HCT116 (cell line): ENCODE measurements at regions not wholly inside any gene's neighbourhood (a gene's known extent, or its start where the extent isn't known, plus 50 kb on each side); places are given as distances from the start of the nearest gene placed in this dataset.
A peak's percentile ranks its signal among the peaks of the same experiment; 100 is the strongest.

Experiments
- ATAC-seq: fragments of 200-7000 bp; cut with Tn5 transposase; 2 replicates; pipeline ENCODE4 v1.9.1; 2020; ENCODE audit warnings: mild to moderate bottlenecking, moderate library complexity
- BruUV-seq: library from RNA; stranded (reverse); fragments of 400-500 nt; replicated peaks from 2 replicates; lab custom pipeline; 2021; lab: Mats Ljungman, UMichigan
- CTCF ChIA-PET: fragments of 300-600 bp; sonication (Branson Sonifier 250); formaldehyde crosslinking; loops from one replicate; lab custom pipeline; 2021; ENCODE audit warnings: antibody characterized with exemption; lab: Charles Lee
- POLR2A ChIA-PET: fragments of 300-600, 350-600 bp; sonication (Branson Sonifier 250); formaldehyde crosslinking; loops from one replicate; lab custom pipeline; 2021; ENCODE audit warnings: antibody characterized with exemption; lab: Charles Lee
- RAD21 ChIA-PET, 2 experiments: fragments of 300-600 bp; sonication (Branson Sonifier 250); formaldehyde crosslinking; loops; one replicate each; lab custom pipeline; 2023; ENCODE audit warnings: low total read pairs in 2 of 2; ENCODE audit not compliant: uncharacterized antibody in 2 of 2, unreplicated experiment in 2 of 2, low non-redundant PET in 1 of 2; lab: Charles Lee
- DNase-seq: peaks from one replicate; pipeline ENCODE4 v3.0.0-alpha.2; 2010; ENCODE audit warnings: low read depth, low spot score
- H2AFZ ChIP-seq: fragments of 200-600 bp; shearing (Covaris generic), sonication (generic); 2 replicates; pipeline ENCODE4 v1.6.1; 2017; ENCODE audit warnings: low read depth, mixed run types, mixed read lengths, antibody characterized with exemption, low read length; ENCODE audit not compliant: poor library complexity, severe bottlenecking
- H3K27ac ChIP-seq: 2 replicates; pipeline ENCODE4 v1.5.1; 2012; ENCODE audit warnings: low read depth, low read length
- H3K27me3 ChIP-seq: fragments of 200-600 bp; sonication (generic); 2 replicates; pipeline ENCODE4 v1.6.1; 2016; ENCODE audit warnings: mixed run types, low read length, mixed read lengths; ENCODE audit not compliant: insufficient read depth
- H3K36me3 ChIP-seq, 2 experiments: fragments of 200-500 bp in 1 of 2; fragments of 200-600 bp in 1 of 2; sonication (Bioruptor generic) in 1 of 2; sonication (generic) in 1 of 2; 2 replicates each; pipeline versions ENCODE4 v1.5.1 to v1.6.1; 2014 to 2016; ENCODE audit warnings: low read length in 2 of 2, inconsistent platforms in 1 of 2, mixed read lengths in 1 of 2, mixed run types in 1 of 2; ENCODE audit not compliant: insufficient read depth in 2 of 2, control insufficient read depth in 1 of 2
- H3K4me1 ChIP-seq, 2 experiments: fragments of 200-600 bp in 1 of 2; sonication (generic) in 1 of 2; 2 replicates each; pipeline versions ENCODE4 v1.5.1 to v1.6.1; 2012 to 2017; ENCODE audit warnings: low read length in 2 of 2, inconsistent platforms in 1 of 2, mild to moderate bottlenecking in 1 of 2, mixed read lengths in 1 of 2, mixed run types in 1 of 2, moderate library complexity in 1 of 2; ENCODE audit not compliant: insufficient read depth in 2 of 2, control insufficient read depth in 1 of 2
- H3K4me2 ChIP-seq: fragments of 200-600 bp; sonication (generic); 2 replicates; pipeline ENCODE4 v1.6.1; 2017; ENCODE audit warnings: mixed run types, low read length, mixed read lengths
- H3K4me3 ChIP-seq, 2 experiments: fragments of 200-600 bp in 1 of 2; sonication (generic) in 1 of 2; replicated peaks in 1 of 2; 2 replicates each; pipeline ENCODE4 v1.5.1; 2011 to 2016; ENCODE audit warnings: low read length in 2 of 2, control low read depth in 1 of 2, low read depth in 1 of 2, mild to moderate bottlenecking in 1 of 2, mixed read lengths in 1 of 2, mixed run types in 1 of 2
- H3K79me2 ChIP-seq: fragments of 200-600 bp; sonication (generic); 2 replicates; pipeline ENCODE4 v1.6.1; 2017; ENCODE audit warnings: mild to moderate bottlenecking, mixed run types, low read length, moderate library complexity, mixed read lengths; ENCODE audit not compliant: insufficient read depth
- H3K9ac ChIP-seq: fragments of 200-600 bp; sonication (generic); 2 replicates; pipeline ENCODE4 v1.6.1; 2016; ENCODE audit warnings: low read length, mixed read lengths
- H3K9me2 ChIP-seq: fragments of 200-600 bp; sonication (generic), shearing (Covaris generic); 2 replicates; pipeline ENCODE4 v1.6.1; 2017; ENCODE audit warnings: mixed run types, mild to moderate bottlenecking, moderate library complexity; ENCODE audit not compliant: insufficient read depth
- H3K9me3 ChIP-seq, 2 experiments: fragments of 200-500 bp in 1 of 2; fragments of 200-600 bp in 1 of 2; sonication (Bioruptor generic) in 1 of 2; sonication (generic) in 1 of 2; 2 replicates each; pipeline ENCODE4 v1.6.1; 2014 to 2017; ENCODE audit warnings: low read length in 2 of 2, mixed read lengths in 2 of 2, inconsistent platforms in 1 of 2, low read depth in 1 of 2, mild to moderate bottlenecking in 1 of 2, mixed run types in 1 of 2, moderate library complexity in 1 of 2; ENCODE audit not compliant: control insufficient read depth in 1 of 2, insufficient read depth in 1 of 2
- H4K20me1 ChIP-seq: fragments of 200-600 bp; sonication (generic), shearing (Covaris generic); 2 replicates; pipeline ENCODE4 v1.6.1; 2017; ENCODE audit warnings: mixed run types, mild to moderate bottlenecking, moderate library complexity; ENCODE audit not compliant: insufficient read depth
- CBX3 ChIP-seq: IDR thresholded peaks from 2 replicates; pipeline ENCODE4 v1.6.1; 2012; ENCODE audit warnings: low read depth
- CEBPB ChIP-seq: IDR thresholded peaks from 2 replicates; pipeline ENCODE4 v1.6.1; 2012; ENCODE audit warnings: low read depth
- EGR1 ChIP-seq: IDR thresholded peaks from 2 replicates; pipeline ENCODE4 v1.6.1; 2012; ENCODE audit warnings: low read depth
- ELF1 ChIP-seq: IDR thresholded peaks from 2 replicates; pipeline ENCODE4 v1.6.1; 2012; ENCODE audit warnings: low read depth, borderline replicate concordance
- EZH2 ChIP-seq: fragments of 200-600 bp; sonication (generic); IDR thresholded peaks from 2 replicates; pipeline ENCODE4 v1.6.1; 2017; ENCODE audit warnings: antibody characterized with exemption, mixed run types
- EZH2phosphoT487 ChIP-seq: fragments of 200-600 bp; IDR thresholded peaks from 2 replicates; pipeline ENCODE4 v1.6.1; 2018; ENCODE audit warnings: antibody characterized with exemption, borderline replicate concordance
- FOSL1 ChIP-seq: IDR thresholded peaks from 2 replicates; pipeline ENCODE4 v1.6.1; 2012; ENCODE audit warnings: low read depth
- JUND ChIP-seq: IDR thresholded peaks from 2 replicates; pipeline ENCODE4 v1.6.1; 2012
- RAD21 ChIP-seq: IDR thresholded peaks from 2 replicates; pipeline ENCODE4 v1.6.1; 2012; ENCODE audit warnings: low read depth, mild to moderate bottlenecking
- SIN3A ChIP-seq: IDR thresholded peaks from 2 replicates; pipeline ENCODE4 v1.6.1; 2012; ENCODE audit warnings: low read depth
- SP1 ChIP-seq: IDR thresholded peaks from 2 replicates; pipeline ENCODE4 v1.6.1; 2012; ENCODE audit warnings: low read depth
- SRF ChIP-seq: IDR thresholded peaks from 2 replicates; pipeline ENCODE4 v1.6.1; 2012; ENCODE audit warnings: low read depth
- ZBTB33 ChIP-seq: IDR thresholded peaks from 2 replicates; pipeline ENCODE4 v1.6.1; 2011; ENCODE audit warnings: mild to moderate bottlenecking, low read length, moderate library complexity; ENCODE audit not compliant: insufficient replicate concordance; ENCODE audit errors: extremely low read depth
- ZFX ChIP-seq: fragments of 450-650 bp; IDR thresholded peaks from 2 replicates; pipeline ENCODE4 v1.6.1; 2017
- ZNF274 ChIP-seq: fragments of 200-500 bp; sonication (Bioruptor generic); IDR thresholded peaks from 2 replicates; pipeline ENCODE4 v1.6.1; 2014; ENCODE audit warnings: mild to moderate bottlenecking, low read depth, low read length, inconsistent platforms
- intact Hi-C: fragments of 100-400 bp; cut with micrococcal nuclease; formaldehyde crosslinking; loops from 2 replicates; pipeline ENCODE4 v1.10.0; 2022
- TF ChIP-seq, protein P1 (sequence below), 3 experiments: fragments of 200-600 bp in 1 of 3; sonication (generic) in 1 of 3; IDR thresholded peaks in 2 of 3; conservative IDR thresholded peaks in 1 of 3; 2 replicates each; pipeline ENCODE4 v1.5.1; 2012 to 2017; ENCODE audit warnings: low read depth in 2 of 3, low read length in 2 of 3, antibody characterized with exemption in 1 of 3, borderline replicate concordance in 1 of 3, control low read depth in 1 of 3, mild to moderate bottlenecking in 1 of 3, mixed read lengths in 1 of 3, mixed run types in 1 of 3, moderate library complexity in 1 of 3; ENCODE audit not compliant: insufficient read depth in 1 of 3

GRCh38 chr1:59141267-59141863 is 155.5 kb upstream of the FGGY start:
- no TSS peak for BruUV-seq

More at GRCh38 chr1:59141267-59141863, 155.5 kb upstream of the FGGY start:
- no peak overlapping the region for H2AFZ ChIP-seq
- no peak overlapping the region; the same call in 1 of the 2 replicates for H3K9ac ChIP-seq
- POLR2A ChIA-PET = no interaction called here
- no peaks in the 10 kb centered on the region for H3K9me3 ChIP-seq
- H3K36me3 ChIP-seq = no peaks in the 10 kb centered on the region
- no peak overlapping the region for H3K27ac ChIP-seq
- no peak overlapping the region for H3K4me3 ChIP-seq
- no peaks in the 10 kb centered on the region for H3K27me3 ChIP-seq
- intact Hi-C loops = no loop called here
- H3K9me2 ChIP-seq = no peaks in the 10 kb centered on the region
- H3K4me2 ChIP-seq = 0 out of 2 replicates have a peak overlapping the region, but pooled peaks have one; percentile 11
- no peaks in the 10 kb centered on the region for H3K79me2 ChIP-seq
- no peak for TF ChIP-seq SP1
- TF ChIP-seq ELF1 = no peak
- TF ChIP-seq CBX3 = no peak
- TF ChIP-seq SRF = no peak
- TF ChIP-seq ZNF274 = no peak
- no peak for TF ChIP-seq ZFX
- TF ChIP-seq EGR1 = no peak
- no peak for TF ChIP-seq JUND
- TF ChIP-seq, protein P1, sequence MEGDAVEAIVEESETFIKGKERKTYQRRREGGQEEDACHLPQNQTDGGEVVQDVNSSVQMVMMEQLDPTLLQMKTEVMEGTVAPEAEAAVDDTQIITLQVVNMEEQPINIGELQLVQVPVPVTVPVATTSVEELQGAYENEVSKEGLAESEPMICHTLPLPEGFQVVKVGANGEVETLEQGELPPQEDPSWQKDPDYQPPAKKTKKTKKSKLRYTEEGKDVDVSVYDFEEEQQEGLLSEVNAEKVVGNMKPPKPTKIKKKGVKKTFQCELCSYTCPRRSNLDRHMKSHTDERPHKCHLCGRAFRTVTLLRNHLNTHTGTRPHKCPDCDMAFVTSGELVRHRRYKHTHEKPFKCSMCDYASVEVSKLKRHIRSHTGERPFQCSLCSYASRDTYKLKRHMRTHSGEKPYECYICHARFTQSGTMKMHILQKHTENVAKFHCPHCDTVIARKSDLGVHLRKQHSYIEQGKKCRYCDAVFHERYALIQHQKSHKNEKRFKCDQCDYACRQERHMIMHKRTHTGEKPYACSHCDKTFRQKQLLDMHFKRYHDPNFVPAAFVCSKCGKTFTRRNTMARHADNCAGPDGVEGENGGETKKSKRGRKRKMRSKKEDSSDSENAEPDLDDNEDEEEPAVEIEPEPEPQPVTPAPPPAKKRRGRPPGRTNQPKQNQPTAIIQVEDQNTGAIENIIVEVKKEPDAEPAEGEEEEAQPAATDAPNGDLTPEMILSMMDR (IDR thresholded peaks at IDR 0.05 in 2 of 3, conservative IDR thresholded peaks at IDR 0.05 in 1 of 3; ENCODE audit: borderline replicate concordance in 1 of 3, insufficient read depth in 1 of 3, low read depth in 2 of 3, low read length in 2 of 3) = no peak
- no peak for TF ChIP-seq FOSL1
- no peak for TF ChIP-seq EZH2phosphoT487
- TF ChIP-seq CEBPB = no peak
- no peak for TF ChIP-seq EZH2
- no peak for TF ChIP-seq ZBTB33
- no peak for TF ChIP-seq SIN3A
- TF ChIP-seq RAD21 = no peak
- TF ChIP-seq, all 23 proteins: peak for 0
- RAD21 ChIA-PET = no interaction called here
- CTCF ChIA-PET = no interaction called here
- DNase-seq (no peak), ATAC-seq (no peak)
- Histone ChIP-seq H4K20me1 (no peaks in the 10 kb centered on the region), H3K4me1 (peaks cover 15 to 64% of the 10 kb centered on the region in 2 experiments)
